Muscle layer of duodenum (tissue), 2 donors: ENCODE measurements at regions not wholly inside any gene's neighbourhood (a gene's known extent, or its start where the extent isn't known, plus 50 kb on each side); places are given as distances from the start of the nearest gene placed in this dataset.

ENCODE experiments used
- H3K27ac ChIP-seq: one replicate; pipeline ENCODE4 v1.7.0; 2013; ENCODE audit warnings: mild to moderate bottlenecking, low read length
- H3K27me3 ChIP-seq: one replicate; pipeline ENCODE4 v1.7.0; 2013; ENCODE audit warnings: low read depth, mild to moderate bottlenecking, control low read depth, low read length
- H3K36me3 ChIP-seq, 2 donors: one replicate each; pipeline ENCODE4 v1.7.0; 2013; ENCODE audit warnings: low read length in 2 of 2, control low read depth in 1 of 2, mild to moderate bottlenecking in 1 of 2; ENCODE audit not compliant: insufficient read depth in 2 of 2, control insufficient read depth in 1 of 2
- H3K4me1 ChIP-seq, 2 donors: one replicate each; pipeline ENCODE4 v1.7.0; 2013; ENCODE audit warnings: low read length in 2 of 2, mild to moderate bottlenecking in 2 of 2, control low read depth in 1 of 2, moderate library complexity in 1 of 2; ENCODE audit not compliant: insufficient read depth in 2 of 2, control insufficient read depth in 1 of 2
- H3K4me3 ChIP-seq, 2 donors: one replicate each; pipeline ENCODE4 v1.7.0; 2013; ENCODE audit warnings: low read length in 2 of 2, low read depth in 1 of 2, mild to moderate bottlenecking in 1 of 2
- H3K9me3 ChIP-seq, 2 donors: one replicate each; pipeline ENCODE4 v1.7.0; 2013; ENCODE audit warnings: low read length in 2 of 2, control low read depth in 1 of 2, mild to moderate bottlenecking in 1 of 2; ENCODE audit not compliant: control insufficient read depth in 1 of 2
- donor health status: healthy.

GRCh38 chr3:167918686-167919085 lies 177.0 kb downstream of the GOLIM4 start:
- H3K36me3 ChIP-seq = no peaks in the 10 kb centered on the region
- H3K27me3 ChIP-seq = no peaks in the 10 kb centered on the region

GRCh38 chr3:167918008-167918596 lies 177.6 kb downstream of the GOLIM4 start:
- H3K36me3 ChIP-seq = no peaks in the 10 kb centered on the region
- no peaks in the 10 kb centered on the region for H3K9me3 ChIP-seq
- no peak overlapping the region for H3K27ac ChIP-seq
- H3K4me1 ChIP-seq = no peaks in the 10 kb centered on the region
- no peak overlapping the region for H3K4me3 ChIP-seq
- no peaks in the 10 kb centered on the region for H3K27me3 ChIP-seq

More at GRCh38 chr3:167918686-167919085, 177.0 kb downstream of the GOLIM4 start:
- no peak overlapping the region for H3K27ac ChIP-seq
- no peak overlapping the region for H3K4me3 ChIP-seq
- H3K9me3 ChIP-seq = no peaks in the 10 kb centered on the region
- H3K4me1 ChIP-seq = no peaks in the 10 kb centered on the region

- no peak overlapping the region for H3K4me3 ChIP-seq
- H3K9me3 ChIP-seq = no peaks in the 10 kb centered on the region
- no peaks in the 10 kb centered on the region for H3K36me3 ChIP-seq
- H3K4me1 ChIP-seq = no peaks in the 10 kb centered on the region
- no peaks in the 10 kb centered on the region for H3K27me3 ChIP-seq
- no peak overlapping the region for H3K27ac ChIP-seq
These were observed 177.8 kb downstream of the SERPINI1 start for GRCh38 chr3:167913219-167913835.

- H3K4me3 ChIP-seq = no peak overlapping the region
- no peaks in the 10 kb centered on the region for H3K27me3 ChIP-seq
These were observed 174.4 kb downstream of the SERPINI1 start for GRCh38 chr3:167909952-167910351.

GRCh38 chr3:167909504-167909896 lies 174.0 kb downstream of the SERPINI1 start:
- no peaks in the 10 kb centered on the region for H3K9me3 ChIP-seq
- H3K4me3 ChIP-seq = no peak overlapping the region
- H3K36me3 ChIP-seq = no peaks in the 10 kb centered on the region
- H3K27ac ChIP-seq = no peak overlapping the region
- no peaks in the 10 kb centered on the region for H3K4me1 ChIP-seq
- no peaks in the 10 kb centered on the region for H3K27me3 ChIP-seq

More at GRCh38 chr3:167909952-167910351, 174.4 kb downstream of the SERPINI1 start:
- Histone ChIP-seq H3K9me3 (no peaks in the 10 kb centered on the region), H3K4me1 (no peaks in the 10 kb centered on the region), H3K27ac (no peak overlapping the region), H3K36me3 (no peaks in the 10 kb centered on the region)

GRCh38 chr3:167908746-167909503 lies 173.4 kb downstream of the SERPINI1 start:
- Histone ChIP-seq H3K27ac (no peak overlapping the region), H3K9me3 (no peaks in the 10 kb centered on the region), H3K27me3 (no peaks in the 10 kb centered on the region), H3K36me3 (no peaks in the 10 kb centered on the region), H3K4me3 (no peak overlapping the region), H3K4me1 (no peaks in the 10 kb centered on the region)

GRCh38 chr3:167908221-167908620 lies 172.7 kb downstream of the SERPINI1 start:
- Histone ChIP-seq H3K27me3 (no peaks in the 10 kb centered on the region), H3K36me3 (no peaks in the 10 kb centered on the region), H3K4me1 (no peaks in the 10 kb centered on the region), H3K9me3 (no peaks in the 10 kb centered on the region), H3K27ac (no peak overlapping the region), H3K4me3 (no peak overlapping the region)

GRCh38 chr3:167901138-167901537 lies 165.6 kb downstream of the SERPINI1 start:
- Histone ChIP-seq H3K4me1 (no peaks in the 10 kb centered on the region), H3K27me3 (no peaks in the 10 kb centered on the region), H3K27ac (no peak overlapping the region), H3K36me3 (no peaks in the 10 kb centered on the region), H3K4me3 (no peak overlapping the region), H3K9me3 (no peaks in the 10 kb centered on the region)

- H3K4me3 ChIP-seq = no peak overlapping the region
- H3K9me3 ChIP-seq = no peaks in the 10 kb centered on the region
- H3K27ac ChIP-seq = no peak overlapping the region
- H3K36me3 ChIP-seq = no peaks in the 10 kb centered on the region
- no peaks in the 10 kb centered on the region for H3K27me3 ChIP-seq
- H3K4me1 ChIP-seq = no peaks in the 10 kb centered on the region
These were observed 163.6 kb downstream of the SERPINI1 start for GRCh38 chr3:167899093-167899492.

GRCh38 chr3:167898091-167898490 lies 162.6 kb downstream of the SERPINI1 start:
- no peak overlapping the region for H3K27ac ChIP-seq
- H3K4me1 ChIP-seq = no peaks in the 10 kb centered on the region
- H3K4me3 ChIP-seq = no peak overlapping the region
- H3K36me3 ChIP-seq = no peaks in the 10 kb centered on the region
- H3K9me3 ChIP-seq = no peaks in the 10 kb centered on the region
- H3K27me3 ChIP-seq = no peaks in the 10 kb centered on the region

- no peaks in the 10 kb centered on the region for H3K36me3 ChIP-seq
These were observed 160.2 kb downstream of the SERPINI1 start for GRCh38 chr3:167895684-167896083.

More at GRCh38 chr3:167895684-167896083, 160.2 kb downstream of the SERPINI1 start:
- no peak overlapping the region for H3K4me3 ChIP-seq
- no peaks in the 10 kb centered on the region for H3K27me3 ChIP-seq
- no peaks in the 10 kb centered on the region for H3K9me3 ChIP-seq
- H3K27ac ChIP-seq = no peak overlapping the region
- no peaks in the 10 kb centered on the region for H3K4me1 ChIP-seq
